ENCODE measurements at regions not wholly inside any gene's neighbourhood (a gene's known extent, or its start where the extent isn't known, plus 50 kb on each side); places are given as distances from the start of the nearest gene placed in this dataset.

GRCh38 chr4:111028795-111029194 is 405.9 kb upstream of the PITX2 start:
- TF ChIP-seq EP300 (IDR thresholded peaks at IDR 0.05) (no peak), CTCF (IDR thresholded peaks at IDR 0.05) (no peak)
